GM23248 (cell line): ENCODE measurements at regions not wholly inside any gene's neighbourhood (a gene's known extent, or its start where the extent isn't known, plus 50 kb on each side); places are given as distances from the start of the nearest gene placed in this dataset.

ENCODE experiments used
- EZH2 ChIP-seq: fragments of 200-600 bp; sonication (generic); IDR thresholded peaks from 2 replicates; pipeline ENCODE4 v1.6.1; 2018; ENCODE audit warnings: antibody characterized with exemption, mild to moderate bottlenecking; ENCODE audit not compliant: insufficient read depth, poor library complexity, severe bottlenecking
- EZH2phosphoT487 ChIP-seq: fragments of 200-600 bp; sonication (generic); IDR thresholded peaks from 2 replicates; pipeline ENCODE4 v1.6.1; 2018; ENCODE audit warnings: antibody characterized with exemption, moderate library complexity, mild to moderate bottlenecking, low read depth; ENCODE audit not compliant: insufficient read depth

DNA sequence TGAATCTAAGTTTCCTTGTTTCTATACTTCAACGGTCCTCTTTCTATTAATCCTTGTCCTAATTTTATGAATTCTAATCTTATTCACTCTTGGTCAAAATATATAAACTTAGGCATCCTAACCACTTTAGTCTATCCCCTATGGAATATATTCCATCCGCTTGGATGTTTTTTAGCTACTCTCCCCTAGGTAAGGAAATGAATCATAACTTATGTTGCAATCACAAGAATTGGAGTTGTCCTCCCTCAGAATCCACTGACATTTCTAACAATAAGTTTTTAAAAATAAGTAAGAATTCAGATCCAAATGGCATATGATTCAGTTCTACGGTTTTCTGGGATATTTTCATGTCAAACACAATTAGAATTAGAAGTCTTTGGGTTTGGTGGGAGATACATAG lies 1081.6 kb downstream of the SORCS1 start:
- TF ChIP-seq EZH2phosphoT487 (no peak), EZH2 (no peak)
